HK-2 (cell line): ENCODE measurements at regions not wholly inside any gene's neighbourhood (a gene's known extent, or its start where the extent isn't known, plus 50 kb on each side); places are given as distances from the start of the nearest gene placed in this dataset.
A peak's percentile ranks its signal among the peaks of the same experiment; 100 is the strongest.

Experiments used
- DNase-seq: peaks from one replicate; pipeline ENCODE4 v3.0.0-alpha.2; 2018; ENCODE audit not compliant: unreplicated experiment

- DNase-seq = no peak
Observed at GRCh38 chr17:5819921-5820685, 235.8 kb upstream of the NLRP1 start.

DNA sequence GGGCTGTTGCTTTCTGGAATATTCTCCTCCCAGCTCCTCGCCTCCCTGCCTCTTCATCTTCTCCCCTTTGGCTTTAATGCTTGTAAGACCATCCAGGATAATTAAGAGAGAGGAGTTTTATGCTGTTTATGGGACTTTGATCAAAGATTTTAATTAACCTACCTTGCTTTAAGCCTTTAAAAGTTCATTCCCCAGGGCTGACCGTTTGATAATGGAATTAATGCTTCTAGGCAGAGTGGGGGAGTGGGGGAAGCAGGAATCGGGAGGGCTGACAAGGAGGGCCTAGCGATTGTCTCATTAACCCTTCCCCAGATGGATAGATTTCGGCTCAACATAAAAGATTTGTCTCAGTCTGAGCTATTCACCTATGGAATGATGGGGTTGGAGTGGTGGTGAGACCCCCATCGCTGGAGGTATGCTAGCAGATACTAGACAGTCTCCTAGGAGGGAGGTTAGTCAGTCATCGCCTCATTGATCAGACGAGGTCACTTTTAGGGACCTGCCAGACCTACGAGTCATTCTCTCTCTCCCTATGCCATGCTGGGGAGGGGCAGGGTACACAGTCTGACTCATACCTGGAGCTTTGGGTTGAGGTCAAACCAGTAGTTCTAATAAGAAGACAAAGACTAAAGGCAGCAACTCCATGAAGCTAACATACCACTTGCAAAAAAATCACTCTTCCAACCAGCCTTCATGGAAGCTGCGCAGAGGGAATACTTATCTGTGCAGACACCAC lies 236.6 kb upstream of the NLRP1 start:
- DNase-seq = peak; percentile 37

DNA sequence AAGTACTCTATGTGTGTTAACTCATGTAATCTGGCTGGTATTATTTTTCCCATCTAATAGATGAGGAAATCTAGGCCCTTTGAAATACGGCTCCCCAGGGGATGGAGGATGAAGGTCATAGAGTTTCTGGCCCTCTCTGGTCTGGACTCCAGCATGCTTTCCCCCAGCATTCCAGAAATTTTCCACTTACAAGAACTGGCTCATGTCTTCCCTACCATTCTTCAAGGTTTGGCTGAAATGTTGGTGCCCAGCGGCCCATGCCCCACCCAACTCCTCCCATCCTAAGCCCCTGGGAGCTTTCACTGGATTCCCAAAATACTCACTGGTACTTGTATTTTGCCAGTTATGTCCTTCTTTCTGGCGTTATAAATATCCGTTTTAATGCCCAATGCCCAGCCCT lies 237.5 kb upstream of the NLRP1 start:
- DNase-seq = no peak

GRCh38 chr17:5822281-5823060 lies 238.2 kb upstream of the NLRP1 start:
- DNase-seq = no peak

- DNase-seq = no peak
Observed at GRCh38 chr17:5823219-5823618, 238.9 kb upstream of the NLRP1 start.

- DNase-seq = peak; percentile 12
Observed at GRCh38 chr17:5825717-5826330, 241.5 kb upstream of the NLRP1 start.

- DNase-seq = no peak
Observed at GRCh38 chr17:5826384-5826783, 242.1 kb upstream of the NLRP1 start.

GRCh38 chr17:5830921-5831320 lies 239.3 kb upstream of the WSCD1 start:
- no peak for DNase-seq

DNA sequence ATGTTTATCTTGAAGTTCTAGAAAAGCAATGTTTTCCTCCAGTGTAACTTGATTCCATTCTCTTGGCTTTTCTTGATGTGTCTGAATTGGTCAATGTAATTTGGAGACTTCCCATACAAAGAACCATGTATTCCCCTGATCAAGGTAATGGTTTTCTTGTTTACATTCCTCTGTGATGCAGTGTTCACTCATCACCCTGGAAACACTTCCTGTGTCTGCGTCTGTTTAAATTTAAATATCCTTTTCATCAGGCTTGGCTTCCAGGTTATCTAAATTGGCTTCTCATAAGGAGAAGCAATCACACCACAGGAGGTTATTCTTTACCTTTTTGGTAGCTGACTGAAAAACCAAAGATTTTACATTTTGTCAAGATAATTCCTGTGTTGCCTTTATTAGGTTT lies 237.3 kb upstream of the WSCD1 start:
- DNase-seq = no peak

- DNase-seq = peak; percentile 27
Observed at GRCh38 chr17:5837055-5837491, 233.1 kb upstream of the WSCD1 start.

GRCh38 chr17:5838661-5839300 lies 231.4 kb upstream of the WSCD1 start:
- no peak for DNase-seq

- no peak for DNase-seq
Observed at GRCh38 chr17:5840811-5841446, 229.2 kb upstream of the WSCD1 start.

DNA sequence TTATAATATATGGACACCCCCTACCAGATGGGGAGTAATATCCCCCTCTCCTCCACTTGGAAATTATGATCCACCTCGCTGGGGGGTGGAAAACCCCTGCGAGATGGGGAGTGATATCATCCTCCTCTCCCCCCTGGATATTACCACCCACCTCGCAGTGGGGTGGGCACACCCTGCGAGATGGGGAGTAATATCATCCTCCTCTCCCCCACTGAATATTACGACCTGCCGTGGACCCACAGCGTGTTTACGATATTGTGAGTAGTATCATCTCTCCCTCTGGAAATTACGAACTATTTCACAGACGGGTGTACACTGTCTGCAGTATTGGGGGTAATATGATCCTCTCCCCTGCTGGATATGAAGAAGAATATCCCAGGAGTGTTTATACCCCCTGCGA lies 228.3 kb upstream of the WSCD1 start:
- no peak for DNase-seq

- DNase-seq = no peak
Observed at GRCh38 chr17:5843366-5844026, 226.7 kb upstream of the WSCD1 start.

DNA sequence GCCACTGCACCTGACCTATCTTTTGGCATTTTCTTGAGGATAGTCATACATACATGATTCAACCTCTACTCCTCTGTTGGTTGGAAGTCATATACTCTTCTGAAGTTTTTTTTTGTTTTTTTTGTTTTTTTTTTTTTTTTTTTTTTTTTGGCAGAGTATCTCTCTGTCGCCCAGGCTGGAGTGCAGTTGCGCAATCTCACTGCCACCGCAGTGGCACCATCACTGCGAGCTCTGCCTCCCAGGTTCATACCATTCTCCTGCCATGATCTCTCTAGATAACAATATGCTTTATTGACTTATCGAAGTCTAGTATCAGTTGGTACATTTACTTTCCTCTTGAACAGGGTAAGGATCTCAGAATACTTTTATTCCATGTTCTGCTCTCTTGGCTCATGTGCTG lies 224.2 kb upstream of the WSCD1 start:
- DNase-seq = no peak

GRCh38 chr17:5854871-5855554 lies 215.2 kb upstream of the WSCD1 start:
- DNase-seq = no peak

DNA sequence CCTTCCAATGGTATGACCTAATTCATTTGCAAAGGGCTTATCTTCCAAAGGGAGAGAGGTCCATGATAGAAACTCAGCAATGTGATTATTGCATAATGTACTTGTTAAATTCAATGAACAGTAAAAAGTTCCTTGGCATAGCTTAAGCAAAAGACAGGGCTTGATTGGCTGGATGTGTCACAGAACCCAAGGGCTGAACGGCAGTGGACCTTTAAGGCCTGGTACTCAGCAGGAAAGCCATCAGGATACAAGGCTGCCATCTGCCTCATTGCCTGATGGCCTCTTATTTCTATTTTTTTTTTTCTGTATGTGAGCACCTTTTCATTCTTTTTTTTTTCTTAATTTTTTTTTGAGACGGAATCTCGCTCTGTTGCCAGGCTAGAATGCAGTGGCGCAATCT lies 208.9 kb upstream of the WSCD1 start:
- DNase-seq = no peak

- DNase-seq = no peak
Observed at GRCh38 chr17:5861854-5862253, 208.3 kb upstream of the WSCD1 start.

- no peak for DNase-seq
Observed at GRCh38 chr17:5862395-5862794, 207.8 kb upstream of the WSCD1 start.
